H1 (cell line): ENCODE measurements at regions not wholly inside any gene's neighbourhood (a gene's known extent, or its start where the extent isn't known, plus 50 kb on each side); places are given as distances from the start of the nearest gene placed in this dataset.

ENCODE experiments used
- CTCF ChIP-seq, 3 experiments: IDR thresholded peaks; 1 replicate in 2 of 3; 2 replicates in 1 of 3; pipeline versions ENCODE4 v1.5.1 to v1.6.1; 2011; ENCODE audit warnings: low read length in 3 of 3, mild to moderate bottlenecking in 3 of 3, inconsistent platforms in 2 of 3, low read depth in 1 of 3, moderate library complexity in 1 of 3; ENCODE audit not compliant: insufficient read depth in 1 of 3; ENCODE audit errors: control extremely low read depth in 1 of 3
- POLR2AphosphoS5 ChIP-seq: IDR thresholded peaks from 2 replicates; pipeline ENCODE4 v1.6.1; 2011; ENCODE audit warnings: low read depth, low read length

GRCh38 chr2:145797692-145798091 lies 1277.8 kb upstream of the ZEB2 start:
- no peak for TF ChIP-seq CTCF (IDR thresholded peaks at IDR 0.05; ENCODE audit: control extremely low read depth in 1 of 3, insufficient read depth in 1 of 3, low read depth in 1 of 3, low read length in 3 of 3)
- no peak for TF ChIP-seq POLR2AphosphoS5
